ENCODE measurements at regions not wholly inside any gene's neighbourhood (a gene's known extent, or its start where the extent isn't known, plus 50 kb on each side); places are given as distances from the start of the nearest gene placed in this dataset.
"Not testable (repeated sequence)": the region's sequence is repeated elsewhere in the genome, so short reads cannot be mapped to it uniquely, and the experiment has no call there.

DNA sequence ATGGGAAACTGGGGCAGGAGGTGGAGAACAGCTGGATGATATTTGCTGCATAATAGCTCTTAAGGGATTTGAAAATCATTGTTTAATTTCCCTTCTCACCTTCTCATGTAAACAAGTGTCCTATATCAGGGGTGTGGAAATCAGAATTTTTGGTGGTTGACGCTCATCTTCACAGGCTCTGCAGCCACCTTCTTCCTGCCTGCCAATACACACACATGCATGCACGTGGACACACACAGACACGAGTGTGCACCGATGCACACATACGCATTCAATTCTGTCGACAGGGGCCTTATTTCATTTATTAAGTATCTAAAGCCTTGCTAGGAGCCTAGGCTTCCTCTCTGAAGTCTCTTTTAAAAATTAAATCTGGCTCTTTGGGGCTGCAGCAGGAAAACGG, 349.4 kb upstream of the NCAM1 start:
- no peak for DNase-seq (ENCODE audit: low read depth in 4 of 4, low spot score in 3 of 4)

DNA sequence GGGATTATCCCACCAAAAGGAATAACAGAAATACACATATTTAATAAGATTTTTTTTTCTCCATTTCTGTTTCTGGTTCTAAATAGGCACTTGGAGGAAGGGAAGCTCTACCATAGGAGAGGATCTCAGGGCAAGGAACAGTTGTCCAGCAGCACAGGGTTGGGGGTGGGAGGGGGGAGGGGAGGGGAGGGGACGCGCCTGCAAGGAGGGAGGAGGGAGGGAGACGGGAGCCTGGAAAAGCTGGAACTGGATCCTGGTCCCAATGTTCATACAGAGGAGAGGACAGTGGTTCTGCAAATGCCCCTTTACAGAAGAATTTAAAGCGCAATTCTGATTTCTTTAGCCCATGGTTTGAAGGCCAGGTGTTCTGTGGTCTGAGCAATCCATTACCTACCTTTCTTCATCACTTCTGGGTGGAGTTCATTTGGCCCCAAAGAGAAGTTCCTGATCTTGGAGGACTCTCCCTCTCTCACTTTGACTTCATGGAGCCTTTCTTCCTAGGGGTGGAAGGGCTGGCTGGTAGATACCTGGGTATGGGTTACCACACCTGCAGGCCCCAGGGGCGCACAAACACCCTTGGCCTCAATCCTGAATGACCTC, 348.9 kb upstream of the NCAM1 start:
- no peak for DNase-seq (ENCODE audit: low read depth in 4 of 4, low spot score in 3 of 4)

DNA sequence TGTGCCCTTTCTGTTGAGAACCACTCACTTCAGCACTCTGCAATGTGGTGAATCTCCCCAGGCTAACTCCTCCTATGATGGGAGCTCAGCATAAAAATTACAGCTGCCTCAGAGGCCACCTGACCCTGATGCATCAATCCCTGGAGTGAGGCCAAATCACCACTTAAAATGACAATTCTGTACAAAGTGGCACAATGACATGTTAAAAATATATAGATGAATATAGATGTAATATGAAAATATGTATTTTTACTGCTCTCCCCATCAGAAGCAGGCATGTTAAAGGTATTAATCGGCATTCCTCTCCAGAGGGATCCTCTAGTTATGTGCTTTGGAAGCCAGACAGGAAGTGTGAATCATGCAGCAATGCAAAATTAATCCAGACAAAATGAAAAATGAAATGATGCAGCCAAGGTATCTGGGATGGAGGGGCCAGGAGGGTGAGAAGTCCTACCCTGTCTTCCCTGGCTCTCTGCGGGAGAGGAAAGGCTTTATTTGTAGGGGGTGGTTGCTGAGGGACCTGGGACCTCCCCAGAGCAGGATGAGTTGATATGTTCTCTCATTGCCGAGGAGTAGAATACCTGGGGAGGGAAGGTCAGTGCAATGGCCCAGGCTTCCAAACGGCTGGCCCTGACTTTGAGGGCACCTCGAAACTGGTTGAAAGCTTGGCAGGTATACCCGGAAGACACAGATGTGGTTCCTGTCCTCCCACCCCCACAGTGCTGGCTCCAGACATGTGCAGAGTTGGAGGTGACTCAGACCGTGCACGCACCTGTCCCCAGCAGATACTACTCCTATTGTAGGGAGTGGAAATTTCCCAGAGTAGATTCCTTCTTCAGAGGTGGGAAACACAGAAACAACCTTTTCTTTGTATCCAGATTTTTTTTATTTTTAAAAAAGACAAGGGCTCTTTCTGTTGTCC, 347.9 kb upstream of the NCAM1 start:
- no peak for DNase-seq (ENCODE audit: low read depth in 4 of 4, low spot score in 3 of 4)

DNA sequence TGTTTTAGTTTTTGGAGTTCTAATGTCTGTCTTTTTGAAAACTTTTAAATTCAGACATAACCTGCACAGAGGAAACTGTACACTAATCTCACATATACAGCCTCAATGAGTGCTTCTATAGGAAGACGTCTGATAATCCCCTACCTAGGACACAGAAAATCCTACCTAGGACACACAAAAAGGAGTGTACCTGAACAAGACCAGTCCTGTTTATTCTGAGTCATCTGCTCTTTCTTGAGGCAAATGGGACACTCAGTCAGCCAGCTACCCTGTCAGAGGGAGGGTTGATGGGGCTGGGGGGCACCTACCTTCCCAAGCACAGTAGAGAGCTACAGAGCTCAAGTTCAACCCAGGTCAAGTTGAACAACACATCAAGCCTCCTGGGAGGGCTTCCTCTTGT, 346.6 kb upstream of the NCAM1 start:
- DNase-seq (ENCODE audit: low read depth in 4 of 4, low spot score in 3 of 4) = no peak

DNA sequence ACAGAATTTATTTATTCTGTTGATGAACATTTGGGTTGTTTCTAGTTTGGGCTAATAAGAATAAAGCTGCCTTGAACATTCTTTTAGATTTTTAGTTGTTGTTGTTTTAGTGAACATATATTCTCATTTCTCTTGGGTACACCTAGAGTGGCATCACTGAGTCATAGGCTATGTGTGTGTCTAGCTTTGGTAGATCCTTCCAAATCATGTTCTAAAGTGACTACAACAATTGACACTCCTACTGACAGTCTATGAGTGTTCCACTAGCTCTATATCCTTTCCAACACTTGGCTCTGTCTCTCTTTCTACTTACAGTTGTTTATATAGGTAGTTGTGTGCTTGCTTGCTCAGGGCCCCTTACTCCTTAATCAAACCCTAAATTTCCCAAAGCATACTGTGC, 346.0 kb upstream of the NCAM1 start:
- no peak for DNase-seq (ENCODE audit: low read depth in 4 of 4, low spot score in 3 of 4)

DNA sequence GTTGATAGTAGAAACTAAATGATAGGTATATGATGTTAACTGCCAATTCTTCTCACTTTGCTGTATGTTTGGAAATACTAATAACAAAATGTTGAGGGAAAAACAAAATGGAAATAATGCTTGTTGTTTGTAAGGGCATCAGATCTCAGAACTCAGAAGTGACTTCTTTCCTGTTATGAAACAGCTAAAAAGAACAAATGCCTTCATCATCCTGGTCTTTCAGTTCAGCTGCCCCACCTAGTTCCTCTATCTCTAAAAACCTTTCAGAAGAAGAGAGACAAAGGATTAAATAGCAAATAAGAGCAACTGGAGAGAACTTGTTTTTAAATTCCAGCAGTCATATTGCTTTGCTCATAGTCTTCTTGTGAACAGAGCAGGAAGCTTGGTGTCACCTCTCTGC, 345.3 kb upstream of the NCAM1 start:
- DNase-seq (ENCODE audit: low read depth in 4 of 4, low spot score in 3 of 4) = no peak

DNA sequence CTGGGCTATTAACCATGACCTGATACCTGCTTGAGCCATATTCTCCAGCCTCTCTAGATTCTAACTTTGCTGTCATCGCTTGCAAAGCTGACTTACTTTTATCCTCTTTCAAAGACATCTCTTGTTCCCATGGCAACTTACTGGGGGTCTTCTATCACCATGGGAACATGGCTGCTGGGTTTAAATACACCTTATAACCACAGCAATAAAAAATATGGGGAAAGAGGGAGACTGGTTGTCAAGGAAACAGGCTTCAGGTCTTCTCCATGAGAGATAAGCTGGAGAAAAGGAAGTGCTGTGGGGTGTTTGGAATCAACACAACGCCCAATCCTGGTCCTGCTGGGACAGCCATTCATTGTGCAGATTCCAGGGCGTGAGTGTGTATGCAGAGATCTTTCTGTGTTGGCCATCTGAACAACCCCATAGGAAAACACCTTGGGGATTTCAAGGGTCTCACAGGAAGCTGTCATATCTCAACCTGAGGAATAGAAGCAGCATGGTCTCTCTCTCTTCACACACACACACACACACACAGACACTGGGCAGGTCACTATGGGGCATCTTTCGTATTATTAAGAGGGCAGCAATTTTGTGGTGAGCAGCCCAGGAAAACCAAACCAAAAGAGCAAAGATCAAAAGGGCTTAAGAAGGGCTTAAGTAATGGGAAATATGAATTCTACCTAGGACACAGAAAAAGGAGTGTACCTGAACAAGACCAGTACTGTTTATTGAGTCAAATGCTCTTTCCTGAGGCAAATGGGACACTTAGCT, 344.7 kb upstream of the NCAM1 start:
- DNase-seq (ENCODE audit: low read depth in 4 of 4, low spot score in 3 of 4) = no peak

DNA sequence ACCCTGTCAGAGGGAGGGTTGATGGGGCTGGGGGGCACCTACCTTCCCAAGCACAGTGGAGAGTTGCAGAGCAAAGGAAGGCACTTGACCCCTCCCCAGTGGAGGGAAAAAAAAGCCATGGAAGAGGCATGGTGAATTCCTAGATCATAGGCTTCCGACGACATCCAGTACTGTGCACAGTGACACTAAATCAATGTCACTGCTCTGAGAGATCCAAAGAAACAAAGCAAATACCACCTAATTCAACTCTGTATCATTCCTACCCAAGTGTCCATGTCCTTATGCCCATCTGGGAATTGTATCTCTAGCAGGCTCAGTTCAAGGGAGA, 344.2 kb upstream of the NCAM1 start:
- DNase-seq (ENCODE audit: low read depth in 4 of 4, low spot score in 3 of 4) = no peak

DNA sequence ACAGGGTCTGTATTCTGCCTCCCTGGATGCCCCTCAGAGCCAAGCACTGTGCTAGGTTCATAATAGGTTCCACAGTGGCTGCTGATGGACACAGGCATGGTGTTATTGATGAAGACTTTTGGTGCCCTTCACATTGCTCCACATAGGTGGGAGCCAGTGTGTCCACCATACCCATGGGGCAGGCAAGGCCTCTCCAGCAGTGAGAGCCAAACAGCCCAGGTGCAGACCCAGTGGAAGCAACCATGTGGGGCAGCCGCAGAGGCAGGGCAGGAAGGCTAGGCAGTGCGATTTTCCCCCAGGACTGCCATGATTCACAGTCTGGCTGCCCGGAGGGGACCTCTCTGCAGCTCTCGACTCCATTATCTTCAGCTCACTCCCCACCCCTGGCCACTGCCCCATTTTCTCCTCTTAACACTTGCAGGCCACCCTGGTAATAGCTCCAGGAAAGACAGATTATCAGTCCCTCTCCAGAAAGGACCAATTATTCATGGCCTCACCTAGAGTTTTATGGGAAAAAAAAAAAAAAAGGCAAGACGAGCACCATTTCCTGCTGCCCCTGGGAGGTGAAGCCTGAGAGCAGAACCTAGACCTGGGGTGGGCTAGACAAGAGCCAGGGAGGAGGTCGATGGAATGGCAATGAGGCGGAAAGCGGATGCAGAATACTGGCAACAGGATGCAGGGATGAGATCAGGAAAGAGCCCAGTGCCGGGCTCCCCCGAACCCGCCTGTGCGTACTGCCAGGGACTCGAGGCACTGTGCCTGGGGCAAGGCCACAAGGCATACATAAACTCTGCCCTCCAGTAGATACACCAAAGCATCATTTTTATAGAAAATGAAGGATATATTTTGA, 343.0 kb upstream of the NCAM1 start:
- DNase-seq (ENCODE audit: low read depth in 4 of 4, low spot score in 3 of 4) = no peak

DNA sequence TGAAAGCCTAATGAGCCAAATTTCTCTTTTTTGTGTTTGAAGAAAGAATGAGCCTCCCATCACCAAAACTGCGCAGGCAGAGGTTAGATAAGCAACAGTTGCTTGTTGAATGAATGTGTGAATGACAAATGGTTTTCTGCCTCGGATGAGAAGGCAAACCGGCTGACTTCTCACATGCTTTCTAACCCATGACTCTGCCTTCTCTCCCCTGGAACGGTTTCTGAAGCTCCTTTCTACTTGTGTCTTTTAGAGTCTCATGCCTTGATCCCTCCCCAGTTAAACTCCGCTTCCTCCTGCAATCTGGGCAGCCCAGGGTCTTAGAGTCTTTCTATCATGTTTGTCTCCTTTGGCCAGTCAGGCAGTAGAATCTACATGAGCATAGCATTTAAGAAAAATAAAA, 342.1 kb upstream of the NCAM1 start:
- DNase-seq (ENCODE audit: low read depth in 4 of 4, low spot score in 3 of 4) = no peak

DNA sequence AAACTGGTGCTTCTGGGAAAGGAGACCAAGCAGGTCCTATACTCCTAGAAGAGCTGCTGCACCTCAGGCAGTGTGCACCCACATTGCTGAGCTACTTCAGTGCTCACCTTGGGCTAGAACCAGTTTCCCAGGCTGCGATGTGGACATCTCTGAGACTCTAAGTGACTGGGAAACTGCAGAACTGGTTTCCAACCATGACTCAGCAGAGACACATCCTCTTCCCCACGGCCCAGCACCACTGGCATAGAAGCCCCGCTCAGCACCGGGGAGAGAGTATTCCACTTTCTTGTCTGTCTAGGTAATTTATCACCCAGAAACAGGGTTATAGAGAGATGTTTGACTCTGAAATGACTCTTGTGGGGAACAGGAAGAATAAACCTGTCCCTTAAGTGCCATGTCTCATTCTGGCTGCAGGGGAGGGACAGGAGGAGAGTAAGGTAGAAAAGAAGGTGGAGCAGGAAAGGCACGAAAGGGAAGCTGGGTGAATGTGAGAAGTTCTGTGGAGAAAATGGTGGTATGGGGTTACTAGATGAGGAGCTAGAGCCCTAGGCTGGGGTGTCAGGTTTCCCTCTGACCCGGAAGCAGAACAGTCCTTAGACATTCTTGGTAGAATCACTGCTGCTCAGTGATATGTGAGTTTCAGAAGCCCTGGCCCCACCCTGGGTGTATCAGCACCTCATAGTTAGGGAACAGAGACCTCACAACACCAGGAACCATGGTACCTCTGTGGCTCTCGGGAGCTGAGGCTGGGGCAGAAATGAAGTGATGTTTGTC, 340.4 kb upstream of the NCAM1 start:
- no peak for DNase-seq (ENCODE audit: low read depth in 4 of 4, low spot score in 3 of 4)

DNA sequence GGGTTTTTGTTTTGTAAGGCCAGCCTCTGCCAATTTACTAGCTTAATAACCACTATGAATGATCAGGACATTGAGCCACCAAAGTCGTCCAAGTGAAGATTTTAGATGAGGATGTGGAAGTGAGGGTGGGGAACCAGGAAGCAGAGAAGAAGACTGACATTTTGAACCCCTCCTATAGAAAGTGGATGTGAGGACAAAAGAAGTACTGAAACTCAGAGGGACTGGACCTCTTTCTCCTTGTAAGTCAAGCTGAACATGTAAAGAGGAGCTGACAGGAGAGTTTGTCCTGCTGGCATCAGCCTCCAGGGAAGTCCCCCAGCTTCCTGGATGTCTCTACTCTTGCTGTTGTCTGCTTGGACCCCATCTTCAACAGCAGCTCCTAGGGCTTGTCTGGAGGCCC, 338.2 kb upstream of the NCAM1 start:
- DNase-seq (ENCODE audit: low read depth in 4 of 4, low spot score in 3 of 4) = no peak

DNA sequence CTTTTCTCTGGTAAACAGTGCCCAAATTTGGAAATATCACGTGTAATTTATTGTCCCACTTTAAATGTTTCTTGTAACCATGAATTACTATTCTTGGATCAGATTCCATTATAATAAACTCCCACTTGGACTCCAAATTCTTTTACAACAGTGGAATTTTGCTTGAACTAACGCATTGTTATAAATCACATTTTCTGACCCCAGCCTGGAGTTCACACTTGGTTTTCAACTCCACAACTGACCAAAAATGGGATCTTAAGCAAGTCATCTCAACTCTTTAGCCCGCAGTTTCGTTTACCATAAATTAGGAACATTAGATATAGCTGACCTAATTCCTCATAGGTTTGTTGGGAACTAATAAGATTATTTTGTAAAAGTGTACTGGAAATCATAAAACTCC, 336.8 kb upstream of the NCAM1 start:
- DNase-seq (ENCODE audit: low read depth in 4 of 4, low spot score in 3 of 4) = peak; percentile 45 to 72 (median 66)

DNA sequence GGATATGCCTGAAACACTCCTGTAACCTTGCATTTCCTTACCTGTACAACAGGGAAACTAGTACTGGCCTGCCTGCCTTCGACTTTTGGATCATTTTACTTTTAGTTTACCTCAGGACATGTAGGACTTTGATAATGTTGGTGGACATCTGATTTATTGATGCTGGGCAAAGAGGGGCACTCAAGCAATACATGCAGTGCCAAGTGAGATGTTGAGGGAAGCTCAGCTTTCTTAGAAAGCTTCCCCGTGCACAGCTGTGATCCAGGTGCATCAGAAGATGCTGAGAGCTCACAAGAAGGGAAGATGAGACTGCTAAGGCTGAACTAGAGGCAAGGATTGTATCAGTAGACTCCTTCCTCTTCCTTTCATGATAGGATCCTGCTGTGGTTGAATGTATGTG, 336.2 kb upstream of the NCAM1 start:
- not testable (repeated sequence) for DNase-seq (ENCODE audit: low read depth in 4 of 4, low spot score in 3 of 4)

DNA sequence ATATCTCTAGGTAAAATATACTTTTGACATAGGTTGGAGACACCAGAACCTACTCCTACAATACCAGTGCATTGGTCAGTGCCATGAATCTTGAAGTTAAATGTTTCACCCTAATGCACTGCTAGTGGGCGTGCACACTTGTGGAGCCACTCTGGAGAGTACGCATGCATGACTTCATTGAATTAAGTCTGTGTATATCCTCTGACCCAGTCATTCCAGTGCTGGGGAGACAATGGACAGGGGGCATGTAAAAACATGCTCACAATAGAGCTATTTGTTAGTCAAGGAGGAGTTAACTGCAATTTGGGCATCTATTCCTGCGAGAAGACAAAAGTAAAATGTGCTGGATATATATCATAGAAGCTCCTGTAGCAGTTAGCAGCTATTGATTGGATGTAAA, 335.4 kb upstream of the NCAM1 start:
- no peak for DNase-seq (ENCODE audit: low read depth in 4 of 4, low spot score in 3 of 4)

DNA sequence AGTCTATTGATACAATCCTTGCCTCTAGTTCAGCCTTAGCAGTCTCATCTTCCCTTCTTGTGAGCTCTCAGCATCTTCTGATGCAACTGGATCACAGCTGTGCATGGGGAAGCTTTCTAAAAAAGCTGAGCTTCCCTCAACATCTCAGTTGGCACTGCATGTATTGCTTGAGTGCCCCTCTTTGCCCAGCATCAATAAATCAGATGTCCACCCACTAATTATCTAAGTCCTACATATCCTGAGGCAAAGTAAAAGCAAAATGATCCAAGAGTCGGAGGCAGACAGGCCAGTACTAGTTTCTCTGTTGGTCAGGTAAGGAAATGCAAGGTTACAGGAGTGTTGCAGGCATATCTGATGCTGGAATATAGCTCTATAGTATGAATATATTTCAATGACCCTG, 334.5 kb upstream of the NCAM1 start:
- no peak for DNase-seq (ENCODE audit: low read depth in 4 of 4, low spot score in 3 of 4)

DNA sequence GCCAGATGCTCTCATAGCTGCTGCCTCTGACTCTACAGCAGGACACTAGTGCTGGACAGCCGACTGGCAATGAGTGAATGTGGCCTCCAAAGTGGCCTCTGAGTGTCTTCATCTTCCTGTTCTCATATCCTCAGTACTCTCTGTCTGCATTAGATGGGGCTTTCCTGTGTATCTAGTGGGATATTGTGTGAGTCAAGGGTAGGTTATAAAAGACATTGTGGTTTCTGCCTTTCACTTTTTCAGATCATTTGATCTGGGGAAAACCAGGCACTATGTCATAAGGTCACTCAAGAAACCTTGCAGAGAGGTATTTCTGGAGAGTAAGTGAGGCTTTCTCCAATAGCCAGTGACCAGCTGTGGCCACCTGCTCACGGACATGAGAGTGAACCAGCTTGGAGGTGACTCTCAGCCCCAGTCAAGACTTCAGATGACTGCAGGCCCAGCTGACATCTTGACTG, 333.6 kb upstream of the NCAM1 start:
- DNase-seq (ENCODE audit: low read depth in 4 of 4, low spot score in 3 of 4) = no peak

DNA sequence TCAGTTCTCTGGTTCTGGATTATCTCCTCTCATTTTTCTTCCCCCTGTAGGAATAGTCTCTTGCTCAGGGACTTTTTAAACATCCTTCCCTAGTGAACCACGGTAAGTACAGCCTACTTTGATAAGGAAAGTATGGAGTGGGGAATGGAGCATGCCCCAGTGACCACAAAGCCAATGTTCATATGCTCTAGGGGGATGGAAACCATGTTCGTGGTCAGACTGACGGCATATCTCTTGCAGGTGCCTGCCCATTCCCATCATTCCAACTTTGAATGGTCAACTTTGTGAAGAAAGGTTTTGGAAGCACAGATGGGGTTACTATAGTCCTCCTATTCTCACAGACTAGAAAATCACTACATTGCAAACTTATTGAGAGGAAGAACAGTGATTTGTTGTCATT, 332.5 kb upstream of the NCAM1 start:
- no peak for DNase-seq (ENCODE audit: low read depth in 4 of 4, low spot score in 3 of 4)

DNA sequence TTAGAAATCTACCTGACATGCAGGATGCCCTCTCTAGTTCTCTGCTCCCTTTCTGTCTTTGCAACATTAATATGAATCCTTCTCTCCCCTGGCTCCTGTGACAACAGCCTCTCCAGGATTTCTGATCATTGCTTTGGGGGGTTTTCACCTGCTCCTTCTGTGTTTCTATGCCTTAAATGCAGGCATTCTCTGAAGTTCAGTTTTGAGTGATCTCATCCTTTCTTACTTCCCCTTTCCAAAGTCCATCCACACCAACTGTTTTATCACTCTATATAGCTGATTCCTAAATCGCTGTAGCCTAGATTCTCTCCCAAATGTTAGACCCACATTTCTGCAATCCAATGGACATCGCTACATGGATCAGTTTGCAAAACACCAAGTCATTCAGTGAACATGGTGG, 330.7 kb upstream of the NCAM1 start:
- no peak for DNase-seq (ENCODE audit: low read depth in 4 of 4, low spot score in 3 of 4)

DNA sequence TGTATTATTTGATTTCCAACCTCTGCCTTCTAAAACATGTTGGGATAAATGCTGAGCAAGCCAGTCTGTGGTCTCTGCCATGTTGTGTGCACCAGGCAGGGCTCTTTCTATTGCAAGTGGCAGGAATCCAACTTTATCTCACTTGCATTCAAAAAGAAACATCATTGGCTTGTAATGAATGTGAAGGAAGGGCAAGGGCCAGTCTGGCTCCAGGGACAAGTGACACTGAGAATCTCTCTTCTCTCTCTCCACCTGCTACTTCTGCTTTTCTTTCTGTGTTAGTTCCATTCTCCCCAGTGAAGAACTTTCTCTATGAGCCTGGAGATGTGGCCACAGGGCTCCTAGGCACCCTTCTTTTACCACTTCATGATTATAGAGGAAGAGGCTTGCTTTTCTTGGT, 329.9 kb upstream of the NCAM1 start:
- DNase-seq (ENCODE audit: low read depth in 4 of 4, low spot score in 3 of 4) = no peak
